Cardiac muscle cell (in vitro differentiated cells and primary cell): ENCODE measurements at regions not wholly inside any gene's neighbourhood (a gene's known extent, or its start where the extent isn't known, plus 50 kb on each side); places are given as distances from the start of the nearest gene placed in this dataset.

Experiments
- DNase-seq, 2 donors: peaks; one replicate each; pipeline versions ENCODE4 v3.0.0 to v3.0.0-alpha.2; 2010 to 2017; ENCODE audit warnings: low read depth in 1 of 2, low spot score in 1 of 2
- H3K27ac ChIP-seq: fragments of 200-600 bp; sonication (generic); 2 replicates; pipeline ENCODE4 v1.5.1; 2016
- H3K27me3 ChIP-seq: fragments of 200-600 bp; sonication (generic); 2 replicates; pipeline ENCODE4 v1.6.0; 2016; ENCODE audit warnings: control low read depth
- H3K36me3 ChIP-seq: fragments of 200-600 bp; sonication (generic); 2 replicates; pipeline ENCODE4 v1.5.1; 2016; ENCODE audit warnings: control low read depth
- H3K4me1 ChIP-seq: fragments of 200-600 bp; sonication (generic); 2 replicates; pipeline ENCODE4 v1.8.1; 2017; ENCODE audit warnings: low read depth, mild to moderate bottlenecking, mixed run types
- H3K4me3 ChIP-seq: fragments of 200-600 bp; sonication (generic); 2 replicates; pipeline ENCODE4 v1.5.1; 2016; ENCODE audit warnings: mild to moderate bottlenecking
- H3K9me3 ChIP-seq: fragments of 200-600 bp; sonication (generic); 2 replicates; pipeline ENCODE4 v1.5.1; 2017; ENCODE audit warnings: low read depth, mild to moderate bottlenecking, control low read depth
- TF ChIP-seq, protein P1 (sequence below): IDR thresholded peaks from 2 replicates; pipeline ENCODE4 v1.5.1; 2012; ENCODE audit warnings: low read depth, mild to moderate bottlenecking, low read length

DNA sequence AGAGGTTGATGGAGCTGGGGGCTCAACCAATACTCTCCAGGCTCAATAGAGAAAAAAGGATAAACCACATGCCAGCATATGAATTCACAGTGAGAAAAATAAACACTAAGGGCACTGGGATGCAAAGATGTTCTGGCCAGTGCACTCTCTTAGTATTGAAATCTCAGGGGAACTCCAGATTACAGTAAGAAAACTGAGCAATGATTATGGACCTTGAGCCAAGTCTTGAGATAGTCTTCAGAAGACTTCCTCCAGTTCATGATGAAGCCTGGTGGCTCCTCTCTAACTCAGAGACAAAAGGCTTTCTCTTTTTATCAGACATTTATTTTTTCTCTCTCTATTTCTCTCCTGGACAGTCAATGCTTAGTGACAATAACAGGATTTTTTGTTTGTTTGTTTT is 139.8 kb upstream of the SPEF2 start:
- no peaks in the 10 kb centered on the region for H3K27me3 ChIP-seq
- H3K9me3 ChIP-seq = no peaks in the 10 kb centered on the region
- no peak overlapping the region for H3K4me3 ChIP-seq
- no peak overlapping the region for H3K27ac ChIP-seq
- TF ChIP-seq, protein P1, sequence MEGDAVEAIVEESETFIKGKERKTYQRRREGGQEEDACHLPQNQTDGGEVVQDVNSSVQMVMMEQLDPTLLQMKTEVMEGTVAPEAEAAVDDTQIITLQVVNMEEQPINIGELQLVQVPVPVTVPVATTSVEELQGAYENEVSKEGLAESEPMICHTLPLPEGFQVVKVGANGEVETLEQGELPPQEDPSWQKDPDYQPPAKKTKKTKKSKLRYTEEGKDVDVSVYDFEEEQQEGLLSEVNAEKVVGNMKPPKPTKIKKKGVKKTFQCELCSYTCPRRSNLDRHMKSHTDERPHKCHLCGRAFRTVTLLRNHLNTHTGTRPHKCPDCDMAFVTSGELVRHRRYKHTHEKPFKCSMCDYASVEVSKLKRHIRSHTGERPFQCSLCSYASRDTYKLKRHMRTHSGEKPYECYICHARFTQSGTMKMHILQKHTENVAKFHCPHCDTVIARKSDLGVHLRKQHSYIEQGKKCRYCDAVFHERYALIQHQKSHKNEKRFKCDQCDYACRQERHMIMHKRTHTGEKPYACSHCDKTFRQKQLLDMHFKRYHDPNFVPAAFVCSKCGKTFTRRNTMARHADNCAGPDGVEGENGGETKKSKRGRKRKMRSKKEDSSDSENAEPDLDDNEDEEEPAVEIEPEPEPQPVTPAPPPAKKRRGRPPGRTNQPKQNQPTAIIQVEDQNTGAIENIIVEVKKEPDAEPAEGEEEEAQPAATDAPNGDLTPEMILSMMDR = no peak
- H3K36me3 ChIP-seq = no peaks in the 10 kb centered on the region
- no peak for DNase-seq
- H3K4me1 ChIP-seq = no peaks in the 10 kb centered on the region

DNA sequence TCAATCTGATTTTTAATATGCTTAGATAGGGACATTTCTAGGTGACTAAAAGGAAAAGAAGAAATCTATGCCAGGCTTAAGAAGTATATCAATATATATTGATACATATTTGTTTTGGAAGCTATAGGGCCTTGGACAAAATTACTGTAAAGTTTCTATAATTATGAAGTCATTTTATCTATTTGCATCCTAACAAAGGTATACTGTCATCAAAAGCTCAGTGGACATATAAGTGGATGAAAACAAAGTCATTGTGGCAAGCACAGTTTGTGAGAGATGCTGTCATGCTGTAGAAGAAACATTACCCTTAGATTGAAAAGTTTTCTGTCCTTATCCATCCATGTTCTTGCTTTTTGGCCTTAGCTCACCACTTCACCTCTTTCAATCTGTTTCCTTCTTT is 140.3 kb upstream of the SPEF2 start:
- no peaks in the 10 kb centered on the region for H3K36me3 ChIP-seq
- TF ChIP-seq, protein P1 = no peak
- H3K4me3 ChIP-seq = no peak overlapping the region
- no peaks in the 10 kb centered on the region for H3K27me3 ChIP-seq
- H3K27ac ChIP-seq = no peak overlapping the region
- no peaks in the 10 kb centered on the region for H3K4me1 ChIP-seq
- no peak for DNase-seq
- H3K9me3 ChIP-seq = no peaks in the 10 kb centered on the region

DNA sequence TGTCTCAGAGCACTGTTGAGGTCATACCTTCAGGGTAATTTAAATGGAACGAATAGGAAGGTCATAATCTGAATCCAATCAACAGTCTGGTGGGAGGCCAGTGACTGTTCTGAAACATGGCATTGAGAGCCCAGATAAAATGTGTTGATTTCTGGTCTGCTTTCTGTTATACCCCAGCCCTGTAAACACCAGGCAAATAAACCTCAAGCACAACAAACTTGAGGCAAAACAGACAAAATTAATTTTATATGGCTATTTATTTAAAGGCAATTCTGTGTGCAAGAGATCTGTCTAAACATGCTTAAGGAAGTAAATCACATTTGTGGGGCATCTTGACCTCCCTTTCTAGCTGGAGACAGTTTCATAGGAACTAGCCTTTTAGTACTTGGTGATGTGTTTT is 140.9 kb upstream of the SPEF2 start:
- no peaks in the 10 kb centered on the region for H3K36me3 ChIP-seq
- H3K27me3 ChIP-seq = no peaks in the 10 kb centered on the region
- no peak for DNase-seq
- TF ChIP-seq, protein P1 = no peak
- no peak overlapping the region for H3K27ac ChIP-seq
- no peaks in the 10 kb centered on the region for H3K4me1 ChIP-seq
- H3K9me3 ChIP-seq = no peaks in the 10 kb centered on the region
- no peak overlapping the region for H3K4me3 ChIP-seq

DNA sequence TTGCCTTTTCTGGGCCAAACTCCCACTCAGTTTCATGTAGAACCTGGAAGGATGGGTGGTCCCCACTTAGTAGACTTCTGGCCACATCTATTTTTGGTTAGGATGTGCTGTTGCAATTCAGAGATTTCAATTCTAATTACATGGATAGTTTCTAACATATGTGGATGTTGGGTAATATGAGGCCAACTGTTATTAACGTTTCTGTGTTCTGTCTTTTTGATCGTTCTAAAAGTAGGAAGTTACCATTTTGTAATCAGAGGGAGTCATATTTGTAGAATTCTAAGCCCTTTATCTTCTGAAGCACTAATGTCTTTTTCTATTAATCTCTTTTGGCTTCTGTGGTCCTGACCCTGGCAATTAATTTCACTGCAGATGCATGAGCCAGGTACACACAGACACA is 141.6 kb upstream of the SPEF2 start:
- Histone ChIP-seq H3K9me3 (no peaks in the 10 kb centered on the region), H3K4me1 (no peaks in the 10 kb centered on the region), H3K36me3 (no peaks in the 10 kb centered on the region), H3K27me3 (no peaks in the 10 kb centered on the region), H3K4me3 (no peak overlapping the region), H3K27ac (no peak overlapping the region)
- no peak for DNase-seq
- TF ChIP-seq, protein P1 = no peak

DNA sequence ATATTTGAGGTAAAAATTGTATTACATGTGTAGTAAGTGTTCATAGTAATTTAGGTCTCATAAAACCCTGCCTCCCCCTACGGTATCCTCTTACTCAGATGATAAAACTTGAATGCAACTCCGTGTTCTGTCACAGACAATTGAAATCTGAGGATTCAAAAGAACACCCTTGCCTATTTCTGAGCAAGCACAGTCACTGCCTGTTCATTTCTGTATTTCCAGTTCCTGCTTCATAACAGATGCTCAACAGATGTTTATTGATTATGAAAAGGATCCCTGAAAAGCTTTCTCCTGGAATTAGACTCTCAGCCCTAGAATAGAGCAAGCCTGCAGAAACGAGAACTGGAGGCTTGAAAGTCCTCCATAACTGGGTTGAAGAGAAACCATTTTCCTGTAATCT is 144.1 kb upstream of the SPEF2 start:
- H3K27me3 ChIP-seq = no peaks in the 10 kb centered on the region
- no peaks in the 10 kb centered on the region for H3K36me3 ChIP-seq
- TF ChIP-seq, protein P1 = no peak
- H3K4me3 ChIP-seq = no peak overlapping the region
- no peak for DNase-seq
- no peaks in the 10 kb centered on the region for H3K9me3 ChIP-seq
- H3K4me1 ChIP-seq = no peaks in the 10 kb centered on the region
- no peak overlapping the region for H3K27ac ChIP-seq

DNA sequence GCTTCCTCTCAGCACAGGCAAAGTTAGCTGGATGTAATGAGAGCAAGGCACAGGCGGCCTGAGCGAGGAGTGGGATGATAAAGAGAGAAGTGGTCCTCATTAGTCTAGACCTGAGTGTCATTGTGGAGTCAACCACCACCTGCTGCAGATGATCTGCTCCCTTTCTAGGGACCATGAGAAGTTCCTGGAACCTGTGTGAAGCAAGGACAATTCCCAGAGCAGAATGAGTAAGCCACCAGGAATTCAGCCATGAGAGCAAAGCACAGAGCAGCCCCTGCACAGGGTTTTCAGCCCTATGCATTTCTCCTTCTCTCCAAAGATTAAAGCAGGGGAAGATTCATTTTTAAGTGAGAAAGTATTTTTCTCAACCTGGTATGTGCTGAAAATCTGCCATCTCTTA is 146.8 kb upstream of the SPEF2 start:
- peak in 1 of 2 donors; percentile 16 for DNase-seq
- no peak overlapping the region for H3K4me3 ChIP-seq
- H3K36me3 ChIP-seq = no peaks in the 10 kb centered on the region
- TF ChIP-seq, protein P1 = no peak
- H3K4me1 ChIP-seq = no peaks in the 10 kb centered on the region
- H3K9me3 ChIP-seq = no peaks in the 10 kb centered on the region
- H3K27ac ChIP-seq = no peak overlapping the region
- H3K27me3 ChIP-seq = no peaks in the 10 kb centered on the region
